DND-41 (cell line): ENCODE measurements at regions not wholly inside any gene's neighbourhood (a gene's known extent, or its start where the extent isn't known, plus 50 kb on each side); places are given as distances from the start of the nearest gene placed in this dataset.

Source experiments
- EZH2 ChIP-seq: IDR thresholded peaks from 3 replicates; pipeline ENCODE4 v1.6.1; 2012; ENCODE audit warnings: borderline replicate concordance, low read depth, mild to moderate bottlenecking, moderate library complexity, low read length, inconsistent platforms; ENCODE audit not compliant: severe bottlenecking
- TF ChIP-seq, protein P1 (sequence below): IDR thresholded peaks from 2 replicates; pipeline ENCODE4 v1.5.1; 2012; ENCODE audit warnings: borderline replicate concordance, low read length, moderate library complexity, mild to moderate bottlenecking; ENCODE audit not compliant: poor library complexity, severe bottlenecking; ENCODE audit errors: extremely low read depth

DNA sequence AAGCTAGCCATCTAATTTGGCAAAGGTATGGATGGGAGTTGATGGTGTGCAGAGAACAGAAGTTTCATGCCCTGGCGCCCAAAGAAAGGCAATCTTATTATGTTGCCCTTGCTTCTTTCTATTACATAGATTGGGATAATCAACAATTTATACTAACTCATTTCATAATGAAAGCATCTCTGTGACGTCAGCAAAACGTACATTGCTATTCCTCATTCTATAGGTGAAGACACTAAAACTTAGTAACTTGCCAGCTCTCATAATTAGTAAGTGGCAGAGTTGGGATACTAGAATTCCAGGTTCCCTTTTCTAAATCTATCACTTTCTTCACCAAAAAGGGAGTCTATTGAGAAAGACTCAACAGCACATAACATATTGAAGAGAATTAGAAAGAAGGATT is 374.8 kb downstream of the NR2F1-AS1 start:
- TF ChIP-seq, protein P1, sequence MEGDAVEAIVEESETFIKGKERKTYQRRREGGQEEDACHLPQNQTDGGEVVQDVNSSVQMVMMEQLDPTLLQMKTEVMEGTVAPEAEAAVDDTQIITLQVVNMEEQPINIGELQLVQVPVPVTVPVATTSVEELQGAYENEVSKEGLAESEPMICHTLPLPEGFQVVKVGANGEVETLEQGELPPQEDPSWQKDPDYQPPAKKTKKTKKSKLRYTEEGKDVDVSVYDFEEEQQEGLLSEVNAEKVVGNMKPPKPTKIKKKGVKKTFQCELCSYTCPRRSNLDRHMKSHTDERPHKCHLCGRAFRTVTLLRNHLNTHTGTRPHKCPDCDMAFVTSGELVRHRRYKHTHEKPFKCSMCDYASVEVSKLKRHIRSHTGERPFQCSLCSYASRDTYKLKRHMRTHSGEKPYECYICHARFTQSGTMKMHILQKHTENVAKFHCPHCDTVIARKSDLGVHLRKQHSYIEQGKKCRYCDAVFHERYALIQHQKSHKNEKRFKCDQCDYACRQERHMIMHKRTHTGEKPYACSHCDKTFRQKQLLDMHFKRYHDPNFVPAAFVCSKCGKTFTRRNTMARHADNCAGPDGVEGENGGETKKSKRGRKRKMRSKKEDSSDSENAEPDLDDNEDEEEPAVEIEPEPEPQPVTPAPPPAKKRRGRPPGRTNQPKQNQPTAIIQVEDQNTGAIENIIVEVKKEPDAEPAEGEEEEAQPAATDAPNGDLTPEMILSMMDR, result no peak
- TF ChIP-seq EZH2, result no peak
